ENCODE measurements at regions not wholly inside any gene's neighbourhood (a gene's known extent, or its start where the extent isn't known, plus 50 kb on each side); places are given as distances from the start of the nearest gene placed in this dataset.
"Not testable (repeated sequence)": the region's sequence is repeated elsewhere in the genome, so short reads cannot be mapped to it uniquely, and the experiment has no call there.

DNA sequence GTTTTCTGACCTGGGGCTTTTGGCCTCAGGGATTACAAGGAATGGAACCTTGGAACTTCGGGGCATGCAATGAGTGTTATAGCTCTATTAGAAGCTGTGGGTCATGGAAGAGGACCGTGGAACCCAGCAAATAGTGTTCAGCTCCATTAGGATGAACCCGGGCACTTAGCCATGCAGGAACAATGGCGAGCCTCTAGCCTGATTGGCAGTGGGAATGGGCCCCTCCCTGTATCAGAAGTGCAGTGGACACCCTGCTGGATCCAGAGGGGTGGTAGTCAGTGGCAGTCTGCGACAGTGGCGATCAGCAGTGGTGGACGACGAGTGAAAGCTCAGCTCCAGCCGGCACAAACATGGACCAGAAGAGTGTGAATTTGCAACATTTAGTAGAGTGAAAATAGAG, 315.4 kb upstream of the TECRL start:
- DNase-seq (ENCODE audit: low read depth), result no peak

DNA sequence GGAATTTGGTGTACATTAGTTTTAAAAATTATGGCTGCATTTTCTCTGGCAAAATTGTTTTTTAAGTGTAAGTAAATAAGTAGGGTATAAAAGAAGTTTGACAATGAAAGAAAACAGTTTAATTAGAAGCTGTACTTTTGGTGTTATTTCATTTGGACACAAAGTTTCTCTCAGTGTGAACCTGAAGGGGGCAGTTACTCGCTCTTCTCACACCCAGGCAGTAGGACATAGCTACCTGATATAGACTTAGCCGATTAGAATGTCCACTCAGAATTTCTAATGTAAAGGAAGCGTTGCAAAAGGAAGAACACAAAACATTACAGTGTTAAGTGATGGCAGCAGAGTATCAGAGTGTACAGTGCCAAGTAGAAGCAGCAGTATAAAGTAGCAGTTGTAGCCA, 311.9 kb upstream of the TECRL start:
- DNase-seq (ENCODE audit: low read depth), result no peak

DNA sequence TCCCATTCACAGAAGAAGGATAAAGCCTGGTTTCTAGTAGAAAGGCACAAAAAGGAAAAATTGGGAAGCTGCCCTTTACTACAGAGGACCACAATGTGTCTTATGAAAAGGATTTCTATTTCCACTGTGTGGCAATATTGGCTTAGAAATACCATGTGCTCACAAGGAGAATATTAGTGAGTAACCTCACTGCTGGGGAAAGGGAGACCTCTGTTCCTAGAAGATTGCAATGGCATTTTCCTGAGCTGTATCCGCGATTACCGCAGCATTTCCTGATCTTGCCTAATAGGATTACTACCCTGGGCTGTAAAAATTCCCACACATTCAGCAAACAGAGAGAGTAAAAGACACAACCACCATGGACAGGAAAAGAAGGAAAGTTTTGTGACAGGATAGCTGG, 308.8 kb upstream of the TECRL start:
- DNase-seq (ENCODE audit: low read depth), result no peak

DNA sequence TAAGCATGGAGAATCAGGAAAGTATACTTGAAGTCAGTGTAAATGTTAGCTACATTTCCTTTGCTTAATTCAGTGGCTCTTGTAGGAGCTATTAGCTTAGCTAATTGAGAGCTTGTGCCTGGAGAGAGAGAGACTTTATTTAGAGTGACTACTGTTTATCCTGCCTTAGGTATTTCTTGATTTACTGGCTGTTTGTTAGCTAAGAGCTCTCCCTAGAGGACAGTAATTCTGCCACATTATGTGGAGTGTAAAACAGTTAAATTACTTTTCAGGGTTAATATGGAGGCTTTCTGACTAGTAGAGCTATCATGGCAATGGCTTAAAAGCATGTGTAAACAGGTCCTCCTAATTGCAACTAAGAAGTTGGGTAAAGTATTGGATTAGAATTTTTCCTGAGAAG, 306.5 kb upstream of the TECRL start:
- DNase-seq (ENCODE audit: low read depth), result no peak

DNA sequence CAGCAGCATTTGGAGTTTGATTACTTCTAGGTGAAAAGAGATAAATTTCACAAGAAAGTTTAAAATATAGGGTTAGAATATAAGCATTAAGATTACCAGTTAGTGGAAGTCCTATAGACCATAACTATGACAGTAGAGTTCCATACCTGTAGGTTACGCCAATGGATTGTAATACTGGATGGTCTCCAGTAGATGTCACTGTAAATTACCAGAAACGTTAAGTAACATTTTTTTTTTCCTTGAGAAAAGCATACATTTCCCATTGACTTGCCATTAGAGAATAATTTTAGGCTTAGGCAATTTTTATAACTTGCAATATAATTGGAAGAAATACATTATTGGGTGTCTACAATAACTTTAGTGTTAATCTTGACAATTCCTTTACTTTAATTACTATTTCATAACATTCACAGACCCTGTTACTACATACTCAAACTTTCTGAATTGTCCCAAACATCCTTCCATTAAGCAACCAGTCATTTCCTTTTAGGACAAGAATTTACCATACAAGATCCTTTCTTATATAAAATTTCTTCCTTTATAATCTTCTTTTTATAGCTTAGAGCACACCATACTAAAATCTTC, 304.1 kb upstream of the TECRL start:
- peak; percentile 10 for DNase-seq (ENCODE audit: low read depth)

DNA sequence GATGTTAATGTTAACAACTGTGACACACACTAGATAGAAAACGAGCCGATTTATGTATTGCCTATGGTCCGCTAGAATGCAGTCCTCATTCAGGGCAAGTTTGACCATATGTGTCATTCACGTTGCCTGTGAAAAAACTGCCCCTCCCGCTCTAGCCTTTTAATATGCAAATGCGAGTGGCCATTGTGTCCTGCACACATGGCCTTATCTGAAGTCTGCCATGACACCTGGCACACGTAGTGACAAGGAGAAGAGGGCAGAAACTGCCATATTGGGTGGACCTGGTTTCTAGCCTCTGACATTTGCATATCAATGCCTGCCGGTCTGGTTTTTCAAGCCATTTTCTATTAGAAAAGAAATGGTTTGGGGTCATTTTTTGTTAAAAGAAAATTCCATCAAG, 303.3 kb upstream of the TECRL start:
- DNase-seq (ENCODE audit: low read depth), result no peak

DNA sequence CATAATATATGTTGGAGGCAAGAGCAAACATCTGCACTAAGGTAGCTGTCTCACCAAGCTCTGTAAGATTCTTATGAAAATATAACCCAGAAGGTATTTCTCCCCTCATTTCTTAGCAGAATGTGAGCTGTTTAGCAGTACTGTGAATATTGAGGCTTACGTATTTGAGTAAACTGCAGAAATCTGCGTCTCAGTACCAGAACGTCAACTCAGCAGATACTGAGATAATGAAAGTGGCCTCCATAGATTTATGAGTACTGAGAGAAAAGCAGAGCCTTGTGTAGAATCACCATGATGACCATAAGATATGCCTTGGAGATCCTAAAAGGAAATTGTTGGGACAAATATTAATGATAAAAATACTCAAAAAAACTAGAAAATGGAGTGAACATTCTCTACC, 296.7 kb upstream of the TECRL start:
- no peak for DNase-seq (ENCODE audit: low read depth)

DNA sequence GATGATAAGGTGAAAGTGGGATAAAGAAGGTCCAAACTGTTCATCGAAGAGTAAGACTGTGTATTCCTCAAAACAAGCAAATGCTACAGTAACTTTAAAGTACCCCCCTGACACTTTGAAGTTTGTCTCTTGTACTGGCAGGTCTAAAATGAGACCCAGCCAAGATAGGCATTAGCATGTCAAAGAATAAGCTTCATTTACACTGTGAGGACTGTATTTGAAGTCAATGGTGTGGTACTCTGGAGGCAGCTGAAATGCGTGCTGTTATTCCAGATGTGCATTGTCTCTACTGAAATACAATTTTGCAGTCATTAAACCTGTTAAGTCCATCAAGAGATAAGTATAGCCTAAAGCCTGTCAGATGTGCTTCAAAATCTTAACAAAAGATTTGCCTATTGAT, 288.9 kb upstream of the TECRL start:
- no peak for DNase-seq (ENCODE audit: low read depth)

DNA sequence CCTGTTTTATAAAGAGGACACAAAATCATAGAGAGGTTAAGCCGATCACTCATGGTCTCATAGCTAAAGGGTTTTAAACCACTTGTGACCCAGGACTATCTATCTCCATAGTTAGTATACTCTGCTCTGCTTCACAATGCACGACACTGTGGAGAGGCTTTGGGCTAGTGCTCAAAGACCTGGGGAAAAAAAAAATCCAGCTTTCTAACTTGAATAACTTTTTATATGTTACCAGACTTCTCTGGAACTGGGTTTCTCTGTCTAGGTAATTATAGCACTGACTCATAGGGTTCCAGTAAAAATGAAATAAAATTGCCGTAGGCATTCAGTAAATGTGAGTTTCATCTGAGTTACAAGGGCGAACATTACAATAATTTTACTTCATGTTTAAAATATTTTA, 273.7 kb upstream of the TECRL start:
- no peak for DNase-seq (ENCODE audit: low read depth)

DNA sequence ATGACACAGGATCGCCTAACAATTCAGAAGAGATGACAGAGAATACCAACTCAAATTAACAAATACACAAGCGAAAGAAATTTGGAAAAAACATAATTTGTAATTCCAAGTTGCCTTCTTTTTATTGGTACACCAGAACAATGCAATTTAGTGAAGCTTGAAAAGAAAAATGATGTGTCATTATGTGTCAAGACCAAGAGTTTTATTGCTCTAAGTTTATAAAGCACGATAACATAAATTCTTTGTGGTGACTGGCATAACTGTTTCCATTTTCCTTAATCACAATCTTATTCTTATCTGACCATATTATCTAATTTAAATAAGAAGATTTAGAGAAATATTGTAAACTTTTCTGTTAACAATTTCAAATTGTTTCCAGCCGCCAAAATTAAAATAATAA, 273.2 kb upstream of the TECRL start:
- no peak for DNase-seq (ENCODE audit: low read depth)

DNA sequence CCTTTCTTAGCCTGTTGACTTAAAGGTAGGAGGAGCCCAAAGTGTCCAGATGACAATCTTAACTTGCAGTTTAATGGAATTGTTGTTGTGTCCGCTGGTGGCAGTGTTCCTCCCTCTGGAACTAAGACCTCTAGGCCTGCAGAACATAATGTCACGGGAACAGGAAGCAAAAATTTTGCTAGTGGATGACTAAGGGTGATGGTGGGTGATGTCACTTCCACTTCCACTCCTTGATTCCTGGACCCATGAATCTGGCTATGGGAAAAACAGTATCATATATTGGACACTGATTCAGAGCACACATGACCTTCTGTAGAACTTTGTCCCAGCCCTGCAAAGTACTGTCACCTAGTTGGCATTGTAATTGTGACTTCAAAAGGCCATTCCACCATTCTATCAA, 263.9 kb upstream of the TECRL start:
- not testable (repeated sequence) for DNase-seq (ENCODE audit: low read depth)

DNA sequence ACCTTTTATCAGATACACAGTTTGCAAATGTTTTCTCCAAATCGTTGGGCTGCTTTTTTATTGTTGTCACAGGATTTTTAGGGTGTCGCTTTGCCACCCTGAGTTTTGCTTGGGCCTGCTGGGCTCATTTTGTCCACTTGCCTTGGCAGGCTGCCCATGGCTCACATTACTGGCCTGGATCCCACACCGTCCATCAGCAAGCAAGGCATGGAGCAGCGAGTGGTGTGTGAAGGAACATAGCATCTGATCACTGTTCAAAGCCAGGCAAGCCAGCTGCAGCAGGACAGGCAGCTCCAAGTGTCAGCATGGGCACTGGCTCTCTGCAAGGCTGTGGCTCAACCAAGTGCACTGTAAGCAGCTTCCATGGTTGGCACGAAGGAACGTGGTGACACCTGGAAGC, 261.4 kb upstream of the TECRL start:
- DNase-seq (ENCODE audit: low read depth), result no peak

DNA sequence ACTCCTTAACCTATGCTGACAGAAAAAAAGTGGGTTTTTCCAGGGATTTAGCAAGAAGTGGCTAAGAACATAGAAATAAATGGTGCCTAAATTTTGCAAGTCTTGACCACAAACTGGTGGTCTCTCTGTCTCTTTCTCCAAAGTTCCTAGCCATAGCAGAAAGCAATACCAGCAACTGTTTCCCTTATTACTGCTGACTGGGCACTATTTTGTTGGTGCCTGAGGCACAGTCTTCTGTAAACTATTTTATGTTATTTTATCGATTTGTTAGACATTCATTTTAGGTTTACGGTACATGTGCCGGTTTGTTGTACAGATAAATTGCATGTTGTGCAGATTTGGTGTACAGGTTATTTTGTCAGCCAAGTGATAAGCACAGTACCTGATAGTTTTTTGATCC, 234.6 kb upstream of the TECRL start:
- no peak for DNase-seq (ENCODE audit: low read depth)

DNA sequence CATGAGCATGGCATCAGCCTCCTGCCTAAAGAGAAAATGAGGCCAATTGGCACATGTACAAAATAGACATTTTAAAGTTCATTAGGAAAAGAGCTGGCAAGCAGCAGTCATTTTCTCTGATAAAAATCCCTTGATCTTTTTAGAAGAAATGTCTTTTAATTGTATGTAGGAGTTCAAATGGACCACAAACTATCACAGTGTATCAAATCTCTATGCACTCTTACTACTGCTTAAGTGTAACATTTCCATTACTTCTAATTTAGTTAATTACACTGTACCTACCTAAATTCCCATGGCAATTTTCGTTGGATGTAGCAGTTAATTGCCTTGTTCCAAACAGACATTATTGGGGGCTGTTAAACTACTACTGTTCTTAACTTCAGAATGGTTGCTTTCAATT, 233.7 kb upstream of the TECRL start:
- no peak for DNase-seq (ENCODE audit: low read depth)

DNA sequence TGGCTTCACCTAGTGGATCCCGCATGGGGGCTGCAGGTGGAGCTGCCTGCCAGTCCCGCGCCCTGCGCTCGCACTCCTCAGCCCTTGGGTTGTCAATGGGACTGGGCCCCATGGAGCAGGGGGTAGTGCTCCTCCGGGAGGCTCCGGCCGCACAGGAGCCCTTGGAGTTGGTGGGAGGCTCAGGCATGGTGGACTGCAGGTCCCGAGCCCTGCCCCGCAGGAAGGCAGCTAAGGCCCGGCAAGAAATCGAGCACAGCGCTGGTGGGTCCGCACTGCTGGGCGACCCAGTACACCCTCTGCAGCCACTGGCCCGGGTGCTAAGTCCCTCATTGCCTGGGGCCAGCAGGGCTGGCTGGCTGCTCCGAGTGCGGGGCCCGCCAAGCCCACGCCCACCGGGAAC, 231.2 kb upstream of the TECRL start:
- DNase-seq (ENCODE audit: low read depth), result not testable (repeated sequence)

DNA sequence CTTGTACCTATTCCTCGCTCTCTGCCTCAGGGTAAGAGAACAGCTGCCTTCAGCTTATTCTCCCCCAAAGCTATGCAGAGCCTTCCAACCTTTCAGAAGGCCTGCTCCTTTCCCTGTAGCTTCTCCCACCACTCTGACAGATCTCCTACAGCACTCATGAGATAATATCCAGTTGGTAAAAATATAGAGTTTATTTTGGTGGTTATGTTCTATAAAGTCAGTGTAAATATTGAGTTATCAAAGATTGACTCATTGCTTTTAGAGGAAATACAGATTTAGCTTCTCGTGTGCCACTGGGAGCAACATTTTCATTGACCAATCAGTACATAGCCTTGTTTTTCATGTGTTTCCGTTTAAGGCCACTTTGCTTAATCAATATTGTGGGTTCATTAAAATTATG, 216.2 kb upstream of the TECRL start:
- DNase-seq (ENCODE audit: low read depth), result no peak

DNA sequence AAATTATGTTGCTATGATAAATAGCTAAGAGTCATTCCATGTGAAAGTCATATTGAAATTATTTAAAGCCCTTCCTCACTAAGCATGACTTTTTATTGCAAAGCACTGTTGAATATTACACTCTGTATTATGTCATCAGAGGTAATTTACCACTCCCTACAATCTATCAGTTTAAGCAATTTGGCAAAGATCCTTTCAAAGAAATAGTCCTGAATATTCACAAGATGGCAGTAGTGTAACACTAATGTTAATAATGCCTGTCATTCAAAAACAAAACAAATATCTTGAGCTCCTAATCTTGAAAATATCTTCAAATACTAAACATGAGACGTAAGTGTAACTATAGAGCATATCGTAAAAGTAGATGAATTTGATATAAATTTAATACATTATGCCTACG, 208.6 kb upstream of the TECRL start:
- no peak for DNase-seq (ENCODE audit: low read depth)

DNA sequence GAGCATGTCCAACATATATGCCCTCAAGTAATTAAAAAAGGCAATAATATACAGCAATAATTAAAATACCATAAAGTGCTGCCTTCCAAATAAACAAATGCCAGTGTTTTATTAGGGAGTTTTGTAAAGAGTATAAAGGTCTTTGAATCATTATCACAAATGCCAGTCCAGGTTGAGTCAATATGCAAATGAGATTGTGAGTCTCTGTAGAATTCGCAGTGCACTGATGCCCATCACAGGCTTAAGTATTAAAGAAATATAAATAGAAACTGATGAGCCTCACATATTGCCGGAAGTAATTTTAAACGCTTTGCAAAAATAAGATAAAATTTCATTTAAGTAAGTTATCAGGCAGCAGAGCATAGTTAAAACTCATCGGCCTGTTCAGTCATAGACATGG, 205.0 kb upstream of the TECRL start:
- no peak for DNase-seq (ENCODE audit: low read depth)

DNA sequence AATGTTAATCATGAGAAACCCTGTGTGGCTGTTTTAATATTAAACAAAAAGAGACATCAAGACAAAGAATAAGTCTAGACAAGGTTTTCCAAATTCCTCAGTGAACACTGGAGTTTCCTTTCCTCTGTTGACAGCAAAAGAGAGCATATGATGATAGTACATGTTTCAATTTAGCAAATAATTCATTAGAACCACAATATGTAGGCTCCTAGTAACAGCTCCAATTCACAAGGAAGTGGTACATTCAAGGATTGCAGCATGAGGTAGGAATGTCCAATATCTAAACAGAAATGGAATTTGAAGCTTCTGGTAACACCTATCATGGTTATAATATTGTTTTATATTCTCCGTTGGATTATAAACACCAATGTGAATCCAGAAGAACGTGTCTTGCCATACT, 203.8 kb upstream of the TECRL start:
- no peak for DNase-seq (ENCODE audit: low read depth)

DNA sequence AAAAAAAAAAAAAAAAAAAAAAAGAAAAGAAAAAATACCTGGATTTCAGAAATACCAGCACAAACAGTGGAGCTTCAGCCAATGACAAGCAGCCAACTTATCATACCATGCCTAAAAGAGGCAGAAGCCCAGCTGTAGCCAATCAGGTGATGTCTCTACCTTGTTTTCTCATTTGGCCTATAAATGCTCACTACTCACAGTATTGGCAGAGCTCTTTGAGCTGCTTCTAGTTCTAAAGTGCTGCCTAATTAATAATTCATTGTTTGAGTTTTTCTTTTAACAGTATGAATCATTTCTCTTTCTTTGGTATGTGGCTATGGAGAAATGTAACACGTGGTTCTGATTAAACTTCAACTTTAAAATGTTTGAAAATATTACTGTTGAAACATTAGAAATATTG, 188.8 kb upstream of the TECRL start:
- DNase-seq (ENCODE audit: low read depth), result no peak

DNA sequence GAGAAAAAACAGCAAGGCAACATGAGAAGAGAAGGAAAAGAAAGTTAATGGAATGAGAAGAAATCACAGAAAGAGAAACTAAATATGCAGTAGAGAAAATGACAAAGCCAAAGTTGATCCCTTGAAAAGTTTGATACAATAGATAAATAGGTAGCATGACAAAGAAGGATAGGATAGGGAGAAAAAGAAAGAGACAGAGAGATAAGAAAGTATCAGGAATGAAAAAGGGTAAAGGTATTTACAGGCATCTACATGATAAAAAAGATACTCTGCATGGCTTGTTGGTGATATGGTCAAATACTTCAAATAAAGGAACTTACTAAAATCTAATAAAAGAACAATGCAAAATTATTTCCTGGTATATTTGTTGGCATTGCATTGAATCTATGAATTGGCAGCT, 185.5 kb upstream of the TECRL start:
- DNase-seq (ENCODE audit: low read depth), result no peak

DNA sequence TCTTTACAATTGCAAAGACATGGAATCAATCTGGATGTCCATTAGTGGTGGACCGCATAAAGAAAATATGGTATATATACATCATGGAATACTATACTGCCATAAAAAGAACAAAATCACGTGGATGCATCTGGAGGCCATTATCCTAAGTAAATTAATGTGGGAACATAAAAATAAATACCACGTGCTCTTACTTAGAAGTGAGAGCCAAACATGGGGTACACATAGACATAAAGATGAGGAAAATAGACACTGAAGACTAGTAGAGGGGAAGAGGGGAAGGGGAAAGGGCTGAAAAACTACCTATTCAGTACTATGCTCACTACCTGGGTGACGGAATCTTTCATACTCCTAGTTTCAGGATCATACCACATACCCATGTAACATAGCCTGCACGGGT, 179.3 kb upstream of the TECRL start:
- DNase-seq (ENCODE audit: low read depth), result no peak

DNA sequence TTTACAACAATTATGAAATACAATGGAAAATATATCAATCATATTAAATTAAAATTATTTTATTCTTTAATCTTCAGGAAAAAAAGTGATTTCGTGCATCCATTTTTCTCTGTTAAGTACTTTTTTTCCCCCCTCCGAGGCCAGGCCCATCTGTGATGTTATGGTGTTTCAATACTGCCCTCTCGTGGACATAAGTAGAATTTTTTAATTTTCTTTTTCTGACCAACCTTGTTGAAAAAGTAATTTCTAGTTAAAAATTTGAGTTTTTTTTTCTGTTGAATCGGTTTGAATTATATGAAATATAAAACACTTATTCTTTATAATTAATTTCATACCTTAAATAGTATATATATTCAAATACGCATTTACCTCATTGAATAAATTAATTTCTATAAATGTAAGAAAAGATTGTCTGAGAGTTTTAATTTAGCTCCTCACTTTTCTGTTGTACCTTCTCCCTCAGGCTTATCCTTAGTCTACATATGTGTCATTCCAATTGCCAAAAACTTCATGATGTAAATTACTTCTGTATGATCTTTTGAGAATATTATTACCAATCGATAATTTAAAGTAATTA, 175.8 kb upstream of the TECRL start:
- DNase-seq (ENCODE audit: low read depth), result peak; percentile 25

DNA sequence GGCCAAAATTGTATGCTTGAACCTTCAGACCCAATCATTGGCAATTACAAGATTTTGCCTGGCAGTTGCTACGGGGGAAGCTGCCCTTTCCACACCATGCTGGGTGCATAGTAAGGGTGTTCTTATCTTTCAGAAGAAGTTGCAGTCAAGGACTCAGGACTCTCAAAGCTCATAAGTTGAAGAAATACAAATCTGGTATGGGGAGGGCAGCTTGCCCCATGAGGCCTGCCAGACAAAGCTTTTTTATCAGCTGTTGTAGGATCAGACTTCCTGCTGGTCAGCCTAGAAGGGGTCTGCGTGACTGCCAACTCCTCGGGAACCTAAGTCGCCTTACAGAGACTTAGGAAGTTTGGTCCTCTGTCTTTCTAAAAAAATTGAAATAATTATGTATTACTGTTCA, 174.9 kb upstream of the TECRL start:
- DNase-seq (ENCODE audit: low read depth), result no peak

DNA sequence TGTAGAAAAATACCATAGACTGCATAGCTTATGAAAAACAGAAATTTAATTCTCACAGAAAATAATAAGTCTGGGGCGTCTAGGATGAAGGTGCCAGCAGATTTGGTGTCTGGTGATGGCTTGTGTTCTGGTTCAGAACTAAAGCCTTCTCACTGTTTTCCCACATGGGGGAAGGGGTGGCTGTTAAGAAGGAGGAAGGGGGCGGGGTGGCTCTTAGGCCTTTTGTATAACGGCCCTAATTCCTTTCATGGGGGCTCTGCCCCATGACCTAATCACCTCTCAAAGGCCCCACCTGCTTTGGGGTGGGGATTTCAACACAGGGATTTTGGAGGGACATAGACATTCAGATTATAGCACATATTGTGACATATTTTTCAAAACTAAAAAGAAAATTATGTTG, 173.2 kb upstream of the TECRL start:
- no peak for DNase-seq (ENCODE audit: low read depth)

Data from EH (cell line).